Adrenal gland (tissue), 9 donors: ENCODE measurements at regions not wholly inside any gene's neighbourhood (a gene's known extent, or its start where the extent isn't known, plus 50 kb on each side); places are given as distances from the start of the nearest gene placed in this dataset.

ENCODE experiments used
- DNase-seq, 7 donors: peaks; one replicate each; pipeline ENCODE4 v3.0.0-alpha.2; 2019 to 2020
- H3K27ac ChIP-seq, 5 donors: fragments of 200-600 bp; sonication (generic) in 4 of 5; 1 replicate in 3 of 5; 2 replicates in 2 of 5; pipeline versions ENCODE4 v1.5.1 to v1.8.0; 2016 to 2020; ENCODE audit warnings: mild to moderate bottlenecking in 1 of 5
- H3K27me3 ChIP-seq: fragments of 200-600 bp; 2 replicates; pipeline ENCODE4 v1.8.0; 2021
- H3K36me3 ChIP-seq, 2 donors: fragments of 200-600 bp; replicated peaks in 1 of 2; 1 replicate in 1 of 2; 2 replicates in 1 of 2; pipeline versions ENCODE4 v1.5.1 to v1.8.0; 2018 to 2022
- H3K4me1 ChIP-seq, 2 donors: fragments of 200-600 bp; replicated peaks in 1 of 2; 1 replicate in 1 of 2; 2 replicates in 1 of 2; pipeline versions ENCODE4 v1.5.1 to v1.8.0; 2018 to 2021
- H3K4me3 ChIP-seq, 4 donors: fragments of 200-600 bp; sonication (generic) in 3 of 4; one replicate each; pipeline ENCODE4 v1.5.1; 2016 to 2018
- H3K9me3 ChIP-seq, 3 donors: fragments of 200-600 bp; sonication (generic) in 1 of 3; replicated peaks in 1 of 3; 1 replicate in 2 of 3; 2 replicates in 1 of 3; pipeline versions ENCODE4 v1.5.1 to v1.8.0; 2016 to 2021
- POLR2A ChIP-seq, 2 donors: fragments of 450-650 bp; IDR thresholded peaks; one replicate each; pipeline ENCODE4 v1.6.1; 2017; ENCODE audit warnings: antibody characterized with exemption in 2 of 2, mild to moderate bottlenecking in 2 of 2, moderate library complexity in 1 of 2
- WGBS, 4 donors: extraction: QIAGEN DNeasy Blood & Tissue Kit in 2 of 4; methylation state at CpG; one replicate each; pipeline versions ENCODE4 v1.1.5 to v1.1.7; 2013 to 2017; 5-methylcytosine and 5-hydroxymethylcytosine counted together
- intact Hi-C, 2 donors: fragments of 100-400 bp; cut with DNase I; formaldehyde crosslinking; loops; one replicate each; pipeline versions ENCODE4 v1.14.1 to v1.15.0; 2022 to 2023
- TF ChIP-seq, protein P1 (sequence below), 6 experiments: fragments of 450-650 bp in 4 of 6; fragments of 200-600 bp in 2 of 6; sonication (generic) in 1 of 6; IDR thresholded peaks; 1 replicate in 5 of 6; 2 replicates in 1 of 6; pipeline versions ENCODE4 v1.5.1 to v1.8.0; 2016 to 2021; ENCODE audit warnings: antibody characterized with exemption in 6 of 6, mild to moderate bottlenecking in 2 of 6, moderate library complexity in 1 of 6
- donor health status: healthy with polysubstance abuse.
- donor health status: Bipolar disorder and iron deficiency.
- donor health status: DM: yes; HTN: yes; CAD: no.
- donor health status: DM: no; HTN: no; CAD: no.
- donor health status: DM: no; HTN: no; CAD: no.

DNA sequence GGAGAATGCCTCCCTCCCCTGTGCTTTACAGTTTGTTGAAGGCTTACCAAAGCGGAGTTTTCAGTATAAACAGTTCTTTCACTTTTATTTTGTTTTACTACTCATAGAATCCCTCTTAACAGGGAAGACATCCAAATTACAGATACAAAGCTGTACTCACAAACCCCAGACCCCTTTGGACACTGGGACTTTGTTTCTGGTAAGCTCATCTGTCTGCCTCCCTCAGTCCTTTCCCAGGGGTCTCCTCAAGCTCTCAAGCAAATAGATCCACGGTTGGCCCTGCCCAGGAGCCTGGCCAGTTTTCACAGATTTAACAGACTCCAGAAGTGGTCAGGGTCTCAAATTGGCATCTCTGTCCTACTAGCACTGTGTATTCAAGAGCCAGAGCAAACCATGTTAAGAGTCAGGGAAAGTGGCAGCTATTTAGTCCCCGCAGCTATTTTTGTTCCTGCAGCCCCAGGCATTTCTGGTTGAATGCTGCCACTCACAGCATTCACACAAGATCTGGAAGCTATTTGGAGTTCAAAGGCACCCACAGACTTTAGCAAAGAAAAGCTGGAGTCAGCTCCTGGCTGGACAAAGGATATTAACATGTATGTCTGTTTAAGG lies 54.2 kb downstream of the TMEM100 start:
- TF ChIP-seq POLR2A (IDR thresholded peaks at IDR 0.05) = no peak
- TF ChIP-seq, protein P1, sequence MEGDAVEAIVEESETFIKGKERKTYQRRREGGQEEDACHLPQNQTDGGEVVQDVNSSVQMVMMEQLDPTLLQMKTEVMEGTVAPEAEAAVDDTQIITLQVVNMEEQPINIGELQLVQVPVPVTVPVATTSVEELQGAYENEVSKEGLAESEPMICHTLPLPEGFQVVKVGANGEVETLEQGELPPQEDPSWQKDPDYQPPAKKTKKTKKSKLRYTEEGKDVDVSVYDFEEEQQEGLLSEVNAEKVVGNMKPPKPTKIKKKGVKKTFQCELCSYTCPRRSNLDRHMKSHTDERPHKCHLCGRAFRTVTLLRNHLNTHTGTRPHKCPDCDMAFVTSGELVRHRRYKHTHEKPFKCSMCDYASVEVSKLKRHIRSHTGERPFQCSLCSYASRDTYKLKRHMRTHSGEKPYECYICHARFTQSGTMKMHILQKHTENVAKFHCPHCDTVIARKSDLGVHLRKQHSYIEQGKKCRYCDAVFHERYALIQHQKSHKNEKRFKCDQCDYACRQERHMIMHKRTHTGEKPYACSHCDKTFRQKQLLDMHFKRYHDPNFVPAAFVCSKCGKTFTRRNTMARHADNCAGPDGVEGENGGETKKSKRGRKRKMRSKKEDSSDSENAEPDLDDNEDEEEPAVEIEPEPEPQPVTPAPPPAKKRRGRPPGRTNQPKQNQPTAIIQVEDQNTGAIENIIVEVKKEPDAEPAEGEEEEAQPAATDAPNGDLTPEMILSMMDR (IDR thresholded peaks at IDR 0.05) = no peak
- Histone ChIP-seq H3K4me3 (no peak overlapping the region), H3K9me3 (no peaks in the 10 kb centered on the region), H3K27me3 (no peaks in the 10 kb centered on the region), H3K27ac (no peak overlapping the region), H3K4me1 (peaks cover 0 to 8% of the 10 kb centered on the region in 2 donors), H3K36me3 (no peaks in the 10 kb centered on the region)
- 65 to 87% (median 78%) methylated on average over 3 of the region's 3 CpGs for WGBS, 4 donors
- intact Hi-C loops = no loop called here
- DNase-seq = no peak

DNA sequence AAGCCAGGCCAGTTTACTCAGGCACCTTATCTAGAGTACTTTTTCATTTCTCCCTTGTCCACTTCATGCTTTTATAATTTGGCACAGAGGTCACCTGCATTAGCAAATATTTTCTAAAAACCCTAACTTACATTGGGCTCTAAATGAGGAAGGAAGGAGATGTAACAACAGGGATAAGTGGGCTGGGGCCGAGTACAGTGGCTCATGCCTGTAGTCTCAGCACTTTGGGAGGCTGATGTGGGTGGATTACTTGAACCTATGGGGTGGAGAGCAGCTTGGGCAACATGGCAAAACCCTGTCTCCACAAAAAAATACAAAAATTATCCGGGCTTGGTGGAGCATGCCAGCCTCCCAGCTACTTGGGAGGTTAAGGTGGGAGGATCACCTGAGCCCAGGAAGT lies 55.9 kb downstream of the TMEM100 start:
- H3K4me1 ChIP-seq = no peaks in the 10 kb centered on the region
- 50 to 78% (median 64%) methylated on average over 2 of the region's 2 CpGs for WGBS, 4 donors

DNA sequence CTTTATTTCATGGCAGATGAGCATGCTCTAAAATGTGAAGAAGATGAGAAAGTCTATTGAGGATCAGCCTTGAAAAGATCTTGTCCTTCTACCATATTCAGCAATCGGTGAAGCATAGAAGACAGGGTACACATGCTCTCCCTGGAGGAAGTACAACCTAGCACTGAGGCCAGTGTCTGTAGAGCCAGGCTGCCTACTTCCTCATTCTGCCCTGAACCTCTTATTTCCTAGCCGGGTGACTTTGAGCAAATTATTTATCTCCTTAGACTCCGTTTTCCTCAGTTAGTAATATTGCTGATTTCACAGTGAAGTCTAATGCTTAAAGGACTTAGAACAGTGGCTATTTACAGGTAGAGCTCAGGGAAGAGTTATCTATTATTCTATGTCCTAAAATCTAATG lies 58.4 kb downstream of the TMEM100 start:
- 61 to 79% (median 70%) methylated on average over 3 of the region's 3 CpGs for WGBS, 4 donors
- TF ChIP-seq POLR2A (IDR thresholded peaks at IDR 0.05) = no peak
- TF ChIP-seq, protein P1 (IDR thresholded peaks at IDR 0.05) = no peak

More for the DNA sequence above, 55.9 kb downstream of the TMEM100 start:
- no peak overlapping the region for H3K27ac ChIP-seq
- intact Hi-C loops = no loop called here
- H3K9me3 ChIP-seq = no peaks in the 10 kb centered on the region
- no peak for DNase-seq
- no peak overlapping the region for H3K4me3 ChIP-seq
- TF ChIP-seq, protein P1 (IDR thresholded peaks at IDR 0.05) = no peak
- no peak for TF ChIP-seq POLR2A (IDR thresholded peaks at IDR 0.05)
- no peaks in the 10 kb centered on the region for H3K27me3 ChIP-seq
- H3K36me3 ChIP-seq = no peaks in the 10 kb centered on the region

DNA sequence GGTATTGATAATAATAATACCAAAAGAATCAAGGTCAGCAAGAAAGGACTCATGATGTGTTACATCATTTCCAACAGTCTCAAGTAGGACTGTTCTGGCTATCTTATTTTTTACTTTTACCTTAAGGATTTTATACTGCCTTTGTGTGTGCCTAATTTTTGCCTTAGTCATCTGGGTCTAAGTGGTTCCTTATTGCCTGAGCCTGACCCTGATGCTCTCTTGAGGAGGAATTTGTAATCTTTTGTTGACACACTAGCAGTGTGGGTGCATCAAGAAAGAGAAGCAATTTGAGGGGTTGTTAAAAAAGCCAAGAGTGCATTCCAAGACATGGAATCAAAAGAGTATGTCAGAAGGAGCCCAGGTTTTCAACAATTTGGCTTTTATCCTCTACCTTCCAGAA lies 59.3 kb downstream of the TMEM100 start:
- no peaks in the 10 kb centered on the region for H3K27me3 ChIP-seq
- intact Hi-C loops = no loop called here
- no peak overlapping the region for H3K27ac ChIP-seq
- no peaks in the 10 kb centered on the region for H3K36me3 ChIP-seq
- TF ChIP-seq, protein P1 (IDR thresholded peaks at IDR 0.05) = no peak
- no peak for TF ChIP-seq POLR2A (IDR thresholded peaks at IDR 0.05)
- no peak overlapping the region for H3K4me3 ChIP-seq
- no peaks in the 10 kb centered on the region for H3K9me3 ChIP-seq
- H3K4me1 ChIP-seq = no peaks in the 10 kb centered on the region
- DNase-seq = no peak

More for the DNA sequence above, 58.4 kb downstream of the TMEM100 start:
- H3K9me3 ChIP-seq = no peaks in the 10 kb centered on the region
- intact Hi-C loops = no loop called here
- no peak for DNase-seq
- no peaks in the 10 kb centered on the region for H3K36me3 ChIP-seq
- no peak overlapping the region for H3K27ac ChIP-seq
- H3K4me3 ChIP-seq = no peak overlapping the region
- H3K4me1 ChIP-seq = no peaks in the 10 kb centered on the region
- H3K27me3 ChIP-seq = no peaks in the 10 kb centered on the region
